ENCODE measurements at regions not wholly inside any gene's neighbourhood (a gene's known extent, or its start where the extent isn't known, plus 50 kb on each side); places are given as distances from the start of the nearest gene placed in this dataset.

GRCh38 chr1:56324504-56324903 lies 254.9 kb downstream of the PLPP3 start:
- Histone ChIP-seq H3K27me3 (replicated peaks in 1 of 4; ENCODE audit: control insufficient read depth in 3 of 4, extremely low read depth in 1 of 4, insufficient read depth in 3 of 4, low read length in 3 of 4) (no peaks in the 10 kb centered on the region), H2BK20ac (ENCODE audit: low read length) (no peak overlapping the region), H3K18ac (ENCODE audit: extremely low read depth, low read length) (no peak overlapping the region), H3K27ac (ENCODE audit: low read depth, low read length) (no peak overlapping the region), H2BK120ac (replicated peaks; ENCODE audit: low read depth, low read length) (no peak overlapping the region), H3K9ac (replicated peaks in 1 of 4; ENCODE audit: extremely low read depth in 1 of 4, low read depth in 3 of 4, low read length in 3 of 4) (no peak overlapping the region), H3K36me3 (ENCODE audit: control insufficient read depth in 2 of 4, insufficient read depth in 4 of 4, low read length in 3 of 4) (no peaks in the 10 kb centered on the region), H4K5ac (ENCODE audit: insufficient read length, low read depth, low read length) (no peak overlapping the region), H2BK12ac (ENCODE audit: low read depth, low read length) (no peak overlapping the region), H3K79me2 (ENCODE audit: control insufficient read depth in 1 of 2, insufficient read depth in 2 of 2, low read length in 2 of 2) (no peaks in the 10 kb centered on the region), H3K56ac (replicated peaks; ENCODE audit: insufficient read length, low read depth, low read length) (no peak overlapping the region), H4K91ac (replicated peaks; ENCODE audit: insufficient read length, low read length) (no peak overlapping the region), H3K4me1 (replicated peaks in 1 of 4; ENCODE audit: control insufficient read depth in 3 of 4, insufficient read depth in 4 of 4, low read length in 3 of 4) (no peaks in the 10 kb centered on the region), H4K8ac (ENCODE audit: extremely low read depth, insufficient read depth, low read length) (no peak overlapping the region), H2BK15ac (ENCODE audit: low read length) (no peak overlapping the region), H2BK5ac (ENCODE audit: low read depth, low read length) (no peak overlapping the region), H3K79me1 (ENCODE audit: low read depth, low read length) (no peaks in the 10 kb centered on the region), H3K4ac (replicated peaks; ENCODE audit: insufficient read length, low read depth, low read length) (no peak overlapping the region), H4K20me1 (replicated peaks in 1 of 2; ENCODE audit: control insufficient read depth in 1 of 2, insufficient read depth in 2 of 2, low read length in 2 of 2) (no peaks in the 10 kb centered on the region), H2AFZ (ENCODE audit: low read length) (no peak overlapping the region), H3K9me3 (ENCODE audit: insufficient read depth in 2 of 2, low read depth in 1 of 2, low read length in 1 of 2) (no peaks in the 10 kb centered on the region), H3K4me2 (ENCODE audit: insufficient read depth in 1 of 2, low read depth in 2 of 2, low read length in 2 of 2) (no peak overlapping the region), H3K14ac (ENCODE audit: insufficient read length) (no peak overlapping the region), H3K23ac (ENCODE audit: insufficient read length) (no peak overlapping the region), H2AK5ac (ENCODE audit: low read depth, low read length) (no peak overlapping the region), H3K23me2 (ENCODE audit: low read depth, low read length) (no peaks in the 10 kb centered on the region), H3K4me3 (ENCODE audit: extremely low read depth in 1 of 4, insufficient read depth in 2 of 4, low read depth in 3 of 4, low read length in 4 of 4) (no peak overlapping the region)
- TF ChIP-seq SP2 (IDR thresholded peaks at IDR 0.05; ENCODE audit: low read length), result no peak
- TF ChIP-seq SP4 (IDR thresholded peaks at IDR 0.05; ENCODE audit: low read length), result no peak
- TF ChIP-seq JUND (IDR thresholded peaks at IDR 0.05; ENCODE audit: low read length), result no peak
- TF ChIP-seq CEBPB (IDR thresholded peaks at IDR 0.05; ENCODE audit: low read depth, low read length), result no peak
- DNase-seq (ENCODE audit: low read depth in 1 of 2, low spot score in 2 of 2) (no peak), FAIRE-seq (no peak)
- 95% methylated on average over 1 of the region's 1 CpG; no CpG with 5 or more reads in 1 of the 2 experiments for WGBS, 2 experiments (ENCODE audit: extremely low coverage in 1 of 2, insufficient coverage in 1 of 2, insufficient read length in 1 of 2, insufficient replicate concordance in 2 of 2, low coverage in 1 of 2, low lambda C conversion rate in 2 of 2, missing lambda C conversion rate in 1 of 2)
- CTCF ChIA-PET (ENCODE audit: partially characterized antibody), result no interaction called here
- POLR2A ChIA-PET (ENCODE audit: partially characterized antibody), result no interaction called here
